ENCODE measurements at regions not wholly inside any gene's neighbourhood (a gene's known extent, or its start where the extent isn't known, plus 50 kb on each side); places are given as distances from the start of the nearest gene placed in this dataset.

DNA sequence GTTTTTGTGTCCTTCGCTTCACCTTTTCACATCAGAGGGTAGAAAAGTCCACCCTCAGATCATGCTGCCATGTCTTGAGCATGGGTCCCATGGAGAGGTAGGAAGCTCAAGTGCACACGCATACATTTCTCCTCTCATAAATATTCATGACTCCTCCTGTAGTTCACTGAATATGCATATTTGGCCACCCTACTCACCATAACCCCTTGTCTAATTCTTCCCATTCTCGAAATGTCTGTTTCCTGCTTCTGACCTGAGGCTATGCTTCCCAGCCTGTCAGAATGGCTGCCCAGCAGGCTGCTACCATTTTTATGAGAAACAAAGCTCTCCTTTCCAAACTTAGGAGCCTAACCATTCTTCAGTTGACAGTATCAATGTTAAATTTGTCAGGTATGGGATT, 86.5 kb downstream of the ADRA2C start:
- no peak for TF ChIP-seq EZH2phosphoT487 (IDR thresholded peaks at IDR 0.05; ENCODE audit: borderline replicate concordance)
- TF ChIP-seq, protein P1, sequence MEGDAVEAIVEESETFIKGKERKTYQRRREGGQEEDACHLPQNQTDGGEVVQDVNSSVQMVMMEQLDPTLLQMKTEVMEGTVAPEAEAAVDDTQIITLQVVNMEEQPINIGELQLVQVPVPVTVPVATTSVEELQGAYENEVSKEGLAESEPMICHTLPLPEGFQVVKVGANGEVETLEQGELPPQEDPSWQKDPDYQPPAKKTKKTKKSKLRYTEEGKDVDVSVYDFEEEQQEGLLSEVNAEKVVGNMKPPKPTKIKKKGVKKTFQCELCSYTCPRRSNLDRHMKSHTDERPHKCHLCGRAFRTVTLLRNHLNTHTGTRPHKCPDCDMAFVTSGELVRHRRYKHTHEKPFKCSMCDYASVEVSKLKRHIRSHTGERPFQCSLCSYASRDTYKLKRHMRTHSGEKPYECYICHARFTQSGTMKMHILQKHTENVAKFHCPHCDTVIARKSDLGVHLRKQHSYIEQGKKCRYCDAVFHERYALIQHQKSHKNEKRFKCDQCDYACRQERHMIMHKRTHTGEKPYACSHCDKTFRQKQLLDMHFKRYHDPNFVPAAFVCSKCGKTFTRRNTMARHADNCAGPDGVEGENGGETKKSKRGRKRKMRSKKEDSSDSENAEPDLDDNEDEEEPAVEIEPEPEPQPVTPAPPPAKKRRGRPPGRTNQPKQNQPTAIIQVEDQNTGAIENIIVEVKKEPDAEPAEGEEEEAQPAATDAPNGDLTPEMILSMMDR (conservative IDR thresholded peaks at IDR 0.05; ENCODE audit: low read length): no peak
- Histone ChIP-seq H2AFZ (ENCODE audit: low read length) (no peak overlapping the region), H3K27me3 (ENCODE audit: insufficient read depth, low read length, poor library complexity, severe bottlenecking) (no peaks in the 10 kb centered on the region), H3K4me3 (ENCODE audit: low read length, poor library complexity, severe bottlenecking) (no peak overlapping the region), H3K79me2 (ENCODE audit: insufficient read depth, low read length) (no peaks in the 10 kb centered on the region), H3K9ac (ENCODE audit: low read depth, low read length, poor library complexity, severe bottlenecking) (no peak overlapping the region), H3F3A (ENCODE audit: low read depth) (no peaks in the 10 kb centered on the region), H3K9me3 (ENCODE audit: insufficient read depth, low read depth, low read length) (no peaks in the 10 kb centered on the region), H4K20me1 (ENCODE audit: insufficient read depth, low read length, poor library complexity, severe bottlenecking) (no peaks in the 10 kb centered on the region), H3K4me1 (ENCODE audit: insufficient read depth, low read length, poor library complexity, severe bottlenecking) (no peaks in the 10 kb centered on the region), H3K36me3 (ENCODE audit: insufficient read depth, low read length) (no peaks in the 10 kb centered on the region), H3K4me2 (ENCODE audit: low read depth, low read length, poor library complexity, severe bottlenecking) (no peak overlapping the region), H3K9me2 (replicated peaks; ENCODE audit: low read depth, low read length) (no peaks in the 10 kb centered on the region)

DNA sequence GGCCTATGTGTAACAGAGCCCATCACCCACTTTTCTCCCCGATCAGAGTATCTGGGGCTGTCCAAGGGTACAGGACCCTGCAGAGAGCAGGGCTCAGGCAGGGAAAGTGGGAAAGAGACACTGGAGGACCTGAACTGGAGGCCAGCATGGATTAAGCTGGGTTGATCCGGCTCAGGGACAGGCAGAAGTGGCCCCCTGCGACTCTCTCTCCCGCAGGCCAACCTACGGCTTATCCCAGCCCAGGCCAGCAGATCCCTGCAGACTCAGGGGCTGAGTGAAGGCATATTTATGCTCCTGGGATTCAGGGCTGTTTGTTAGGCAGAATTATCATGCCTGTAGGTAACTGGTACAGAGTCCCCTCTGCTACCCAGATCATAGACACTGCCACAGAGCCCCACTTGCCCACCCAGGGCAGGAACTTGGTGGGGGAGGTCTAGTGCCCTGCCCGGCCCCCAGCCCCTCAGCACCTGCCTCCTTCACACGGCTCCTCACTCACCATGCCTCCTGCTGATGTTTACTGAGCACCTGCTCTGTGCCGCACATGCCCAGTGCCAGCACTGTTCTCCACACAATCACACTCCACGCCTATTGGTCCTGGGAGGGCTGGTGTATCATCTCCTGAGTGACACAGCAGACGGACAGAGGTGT, 87.3 kb downstream of the ADRA2C start:
- Histone ChIP-seq H3K4me2 (ENCODE audit: low read depth, low read length, poor library complexity, severe bottlenecking) (no peak overlapping the region), H3K9me3 (ENCODE audit: insufficient read depth, low read depth, low read length) (no peaks in the 10 kb centered on the region)

DNA sequence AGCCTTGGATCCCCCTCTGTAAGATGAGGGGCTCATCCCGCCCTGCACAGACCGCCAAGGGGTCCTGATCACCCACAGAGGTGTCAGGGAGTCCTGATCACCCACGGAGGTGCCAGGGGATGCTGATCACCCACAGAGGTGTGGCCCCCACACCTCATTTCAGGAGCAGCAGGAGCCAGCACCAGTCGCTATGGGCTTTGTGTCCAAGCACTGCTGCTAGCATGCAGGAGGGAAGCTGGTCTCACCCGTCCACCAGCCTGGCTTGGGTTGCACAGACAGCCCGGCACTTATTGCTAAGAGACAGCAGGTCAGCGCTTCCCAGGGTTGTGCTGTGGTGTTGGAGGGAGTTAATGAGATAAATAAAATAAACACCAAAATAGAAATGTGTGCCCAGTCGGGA, 88.5 kb downstream of the ADRA2C start:
- H3K79me2 ChIP-seq (ENCODE audit: insufficient read depth, low read length): no peaks in the 10 kb centered on the region
- no peaks in the 10 kb centered on the region for H3K9me3 ChIP-seq (ENCODE audit: insufficient read depth, low read depth, low read length)
- no peaks in the 10 kb centered on the region for H4K20me1 ChIP-seq (ENCODE audit: insufficient read depth, low read length, poor library complexity, severe bottlenecking)
- H3K4me1 ChIP-seq (ENCODE audit: insufficient read depth, low read length, poor library complexity, severe bottlenecking): no peaks in the 10 kb centered on the region
- H3K4me2 ChIP-seq (ENCODE audit: low read depth, low read length, poor library complexity, severe bottlenecking): no peak overlapping the region
- no peaks in the 10 kb centered on the region for H3K27me3 ChIP-seq (ENCODE audit: insufficient read depth, low read length, poor library complexity, severe bottlenecking)
- H3K36me3 ChIP-seq (ENCODE audit: insufficient read depth, low read length): no peaks in the 10 kb centered on the region
- no peak for TF ChIP-seq EZH2phosphoT487 (IDR thresholded peaks at IDR 0.05; ENCODE audit: borderline replicate concordance)
- TF ChIP-seq, protein P1 (conservative IDR thresholded peaks at IDR 0.05; ENCODE audit: low read length): no peak
- no peak overlapping the region for H2AFZ ChIP-seq (ENCODE audit: low read length)
- H3K9ac ChIP-seq (ENCODE audit: low read depth, low read length, poor library complexity, severe bottlenecking): no peak overlapping the region
- H3K9me2 ChIP-seq (replicated peaks; ENCODE audit: low read depth, low read length): no peaks in the 10 kb centered on the region
- H3K4me3 ChIP-seq (ENCODE audit: low read length, poor library complexity, severe bottlenecking): no peak overlapping the region
- H3F3A ChIP-seq (ENCODE audit: low read depth): no peaks in the 10 kb centered on the region

More for the DNA sequence above, 87.3 kb downstream of the ADRA2C start:
- Histone ChIP-seq H3K79me2 (ENCODE audit: insufficient read depth, low read length) (no peaks in the 10 kb centered on the region), H3K27me3 (ENCODE audit: insufficient read depth, low read length, poor library complexity, severe bottlenecking) (no peaks in the 10 kb centered on the region), H3K9me2 (replicated peaks; ENCODE audit: low read depth, low read length) (no peaks in the 10 kb centered on the region), H3K4me1 (ENCODE audit: insufficient read depth, low read length, poor library complexity, severe bottlenecking) (no peaks in the 10 kb centered on the region), H3K9ac (ENCODE audit: low read depth, low read length, poor library complexity, severe bottlenecking) (no peak overlapping the region), H3K36me3 (ENCODE audit: insufficient read depth, low read length) (no peaks in the 10 kb centered on the region), H3K4me3 (ENCODE audit: low read length, poor library complexity, severe bottlenecking) (no peak overlapping the region), H2AFZ (ENCODE audit: low read length) (no peak overlapping the region), H3F3A (ENCODE audit: low read depth) (no peaks in the 10 kb centered on the region), H4K20me1 (ENCODE audit: insufficient read depth, low read length, poor library complexity, severe bottlenecking) (no peaks in the 10 kb centered on the region)
- TF ChIP-seq, protein P1 (conservative IDR thresholded peaks at IDR 0.05; ENCODE audit: low read length): no peak
- no peak for TF ChIP-seq EZH2phosphoT487 (IDR thresholded peaks at IDR 0.05; ENCODE audit: borderline replicate concordance)

Measured in Loucy (cell line).